ENCODE measurements at regions not wholly inside any gene's neighbourhood (a gene's known extent, or its start where the extent isn't known, plus 50 kb on each side); places are given as distances from the start of the nearest gene placed in this dataset.
"Not testable (repeated sequence)": the region's sequence is repeated elsewhere in the genome, so short reads cannot be mapped to it uniquely, and the experiment has no call there.

DNA sequence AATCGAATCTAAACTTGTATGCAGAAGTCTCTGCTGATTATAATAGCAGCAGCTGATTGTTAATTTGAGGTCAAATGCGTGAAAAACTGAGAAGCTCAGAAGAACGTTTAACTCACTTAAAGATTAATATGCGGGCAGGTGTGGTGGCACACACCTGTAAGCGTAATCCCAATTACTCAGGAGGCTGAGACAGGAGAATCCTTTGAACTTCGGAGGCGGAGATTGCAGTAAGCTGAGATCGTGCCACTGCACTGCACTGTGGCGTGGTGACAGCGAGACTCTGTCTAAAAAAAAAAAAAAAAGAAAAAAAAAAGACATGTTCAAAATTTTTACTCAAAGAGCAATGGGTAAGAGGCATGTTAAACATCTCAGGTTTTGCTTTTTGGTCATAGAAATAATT, 1370.8 kb downstream of the GRIK2 start:
- H3K9me3 ChIP-seq = no peaks in the 10 kb centered on the region
- H3K27ac ChIP-seq = no peak overlapping the region
- H3K27me3 ChIP-seq = no peaks in the 10 kb centered on the region
- H3K4me1 ChIP-seq = no peaks in the 10 kb centered on the region
- TF ChIP-seq, protein P1, sequence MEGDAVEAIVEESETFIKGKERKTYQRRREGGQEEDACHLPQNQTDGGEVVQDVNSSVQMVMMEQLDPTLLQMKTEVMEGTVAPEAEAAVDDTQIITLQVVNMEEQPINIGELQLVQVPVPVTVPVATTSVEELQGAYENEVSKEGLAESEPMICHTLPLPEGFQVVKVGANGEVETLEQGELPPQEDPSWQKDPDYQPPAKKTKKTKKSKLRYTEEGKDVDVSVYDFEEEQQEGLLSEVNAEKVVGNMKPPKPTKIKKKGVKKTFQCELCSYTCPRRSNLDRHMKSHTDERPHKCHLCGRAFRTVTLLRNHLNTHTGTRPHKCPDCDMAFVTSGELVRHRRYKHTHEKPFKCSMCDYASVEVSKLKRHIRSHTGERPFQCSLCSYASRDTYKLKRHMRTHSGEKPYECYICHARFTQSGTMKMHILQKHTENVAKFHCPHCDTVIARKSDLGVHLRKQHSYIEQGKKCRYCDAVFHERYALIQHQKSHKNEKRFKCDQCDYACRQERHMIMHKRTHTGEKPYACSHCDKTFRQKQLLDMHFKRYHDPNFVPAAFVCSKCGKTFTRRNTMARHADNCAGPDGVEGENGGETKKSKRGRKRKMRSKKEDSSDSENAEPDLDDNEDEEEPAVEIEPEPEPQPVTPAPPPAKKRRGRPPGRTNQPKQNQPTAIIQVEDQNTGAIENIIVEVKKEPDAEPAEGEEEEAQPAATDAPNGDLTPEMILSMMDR (IDR thresholded peaks at IDR 0.05) = no peak
- TF ChIP-seq POLR2A (IDR thresholded peaks at IDR 0.05) = no peak
- no peak for DNase-seq
- no peak overlapping the region for H3K4me3 ChIP-seq
- intact Hi-C loops (cut with DNase I; ENCODE audit: low total_unique reads) = no loop called here
- no peaks in the 10 kb centered on the region for H3K36me3 ChIP-seq (ENCODE audit: low read depth, missing control alignments)
- WGBS, 2 donors = 84 to 88% methylated on average over 10 of the region's 10 CpGs

GRCh38 chr6:102763891-102764290, 1370.4 kb downstream of the GRIK2 start:
- TF ChIP-seq, protein P1 (IDR thresholded peaks at IDR 0.05) = no peak
- no peak for TF ChIP-seq POLR2A (IDR thresholded peaks at IDR 0.05)
- Histone ChIP-seq H3K27me3 (no peaks in the 10 kb centered on the region), H3K27ac (no peak overlapping the region), H3K4me1 (no peaks in the 10 kb centered on the region), H3K9me3 (no peaks in the 10 kb centered on the region), H3K4me3 (no peak overlapping the region), H3K36me3 (ENCODE audit: low read depth, missing control alignments) (no peaks in the 10 kb centered on the region)
- WGBS, 2 donors = 83 to 100% methylated on average over 2 of the region's 2 CpGs
- no peak for DNase-seq
- intact Hi-C loops (cut with DNase I; ENCODE audit: low total_unique reads) = no loop called here

DNA sequence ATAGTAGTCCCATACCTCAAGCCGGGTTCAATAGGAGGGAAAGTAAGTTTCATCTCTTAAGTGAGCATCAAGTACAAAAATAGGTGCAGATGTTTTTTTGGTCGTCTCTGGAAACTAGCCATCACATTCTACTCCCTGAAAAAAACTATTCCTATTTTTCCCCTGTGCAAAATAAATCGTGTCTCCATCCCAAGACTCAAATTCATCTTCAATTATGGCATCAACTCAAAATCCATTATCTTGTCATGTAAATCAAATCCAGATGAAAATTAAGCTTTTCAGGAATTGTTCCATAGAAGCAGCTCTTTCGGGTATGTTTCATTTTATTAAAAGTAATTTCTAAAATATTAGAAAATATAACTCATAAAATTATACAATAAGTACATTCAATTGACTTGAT, 1368.4 kb downstream of the GRIK2 start:
- 79 to 85% methylated on average over 4 of the region's 4 CpGs for WGBS, 2 donors
- intact Hi-C loops (cut with DNase I; ENCODE audit: low total_unique reads) = no loop called here
- Histone ChIP-seq H3K36me3 (ENCODE audit: low read depth, missing control alignments) (no peaks in the 10 kb centered on the region), H3K4me1 (no peaks in the 10 kb centered on the region), H3K4me3 (no peak overlapping the region), H3K9me3 (no peaks in the 10 kb centered on the region), H3K27ac (no peak overlapping the region), H3K27me3 (no peaks in the 10 kb centered on the region)
- no peak for TF ChIP-seq POLR2A (IDR thresholded peaks at IDR 0.05)
- TF ChIP-seq, protein P1 (IDR thresholded peaks at IDR 0.05) = no peak
- DNase-seq = no peak

GRCh38 chr6:102759415-102759814, 1365.9 kb downstream of the GRIK2 start:
- 91 to 98% methylated on average over 2 of the region's 2 CpGs for WGBS, 2 donors
- no peak overlapping the region for H3K27ac ChIP-seq
- DNase-seq = no peak
- H3K27me3 ChIP-seq = no peaks in the 10 kb centered on the region
- no peaks in the 10 kb centered on the region for H3K9me3 ChIP-seq
- TF ChIP-seq, protein P1 (IDR thresholded peaks at IDR 0.05) = no peak
- TF ChIP-seq POLR2A (IDR thresholded peaks at IDR 0.05) = no peak
- no peak overlapping the region for H3K4me3 ChIP-seq
- no peaks in the 10 kb centered on the region for H3K36me3 ChIP-seq (ENCODE audit: low read depth, missing control alignments)
- no peaks in the 10 kb centered on the region for H3K4me1 ChIP-seq
- intact Hi-C loops (cut with DNase I; ENCODE audit: low total_unique reads) = no loop called here

DNA sequence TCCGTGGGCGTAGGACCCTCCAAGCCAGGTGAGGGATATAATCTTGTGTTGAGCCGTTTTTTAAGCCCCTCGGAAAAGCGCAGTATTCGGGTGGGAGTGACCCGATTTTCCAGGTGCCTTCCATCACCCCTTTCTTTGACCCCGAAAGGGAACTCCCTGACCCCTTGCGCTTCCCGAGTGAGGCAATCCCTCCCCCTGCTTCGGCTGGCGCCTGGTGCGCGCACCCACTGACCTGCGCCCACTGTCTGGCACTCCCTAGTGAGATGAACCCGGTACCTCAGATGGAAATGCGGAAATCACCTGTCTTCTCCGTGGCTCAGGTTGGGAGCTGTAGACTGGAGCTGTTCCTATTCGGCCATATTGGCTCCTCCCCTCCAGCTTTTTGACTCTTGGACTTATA, 1365.0 kb downstream of the GRIK2 start:
- 62 to 89% methylated on average over 19 of the region's 19 CpGs for WGBS, 2 donors
- intact Hi-C loops (cut with DNase I; ENCODE audit: low total_unique reads) = not testable (repeated sequence)

More for the DNA sequence above, 1365.0 kb downstream of the GRIK2 start:
- not testable (repeated sequence) for H3K27ac ChIP-seq; H3K9me3 ChIP-seq; H3K27me3 ChIP-seq; H3K36me3 ChIP-seq (ENCODE audit: low read depth, missing control alignments); DNase-seq; H3K4me1 ChIP-seq
- peak overlapping the region in 1 of 2 donors; percentile 21 for H3K4me3 ChIP-seq

All from testis (tissue), 2 donors.